Subcutaneous abdominal adipose tissue (tissue), 5 donors: ENCODE measurements at regions not wholly inside any gene's neighbourhood (a gene's known extent, or its start where the extent isn't known, plus 50 kb on each side); places are given as distances from the start of the nearest gene placed in this dataset.

Experiments
- H3K27ac ChIP-seq: one replicate; pipeline ENCODE4 v1.7.0; 2013; ENCODE audit warnings: low read depth, mild to moderate bottlenecking, inconsistent platforms, low read length, moderate library complexity
- H3K27me3 ChIP-seq, 5 donors: one replicate each; pipeline ENCODE4 v1.7.0; 2013; ENCODE audit warnings: low read length in 5 of 5, inconsistent platforms in 1 of 5; ENCODE audit not compliant: control insufficient read depth in 5 of 5, insufficient read depth in 4 of 5
- H3K36me3 ChIP-seq, 5 donors: one replicate each; pipeline ENCODE4 v1.7.0; 2013; ENCODE audit warnings: low read length in 5 of 5; ENCODE audit not compliant: control insufficient read depth in 5 of 5, insufficient read depth in 5 of 5
- H3K4me1 ChIP-seq, 5 donors: one replicate each; pipeline ENCODE4 v1.7.0; 2013; ENCODE audit warnings: low read length in 5 of 5, mild to moderate bottlenecking in 3 of 5, moderate library complexity in 1 of 5; ENCODE audit not compliant: control insufficient read depth in 5 of 5, insufficient read depth in 5 of 5
- H3K4me3 ChIP-seq, 5 donors: one replicate each; pipeline ENCODE4 v1.7.0; 2013; ENCODE audit warnings: low read length in 5 of 5, low read depth in 1 of 5
- H3K9ac ChIP-seq, 5 donors: one replicate each; pipeline ENCODE4 v1.7.0; 2013; ENCODE audit warnings: low read length in 5 of 5, mild to moderate bottlenecking in 4 of 5, moderate library complexity in 3 of 5
- H3K9me3 ChIP-seq, 5 donors: one replicate each; pipeline ENCODE4 v1.7.0; 2013; ENCODE audit warnings: low read length in 5 of 5; ENCODE audit not compliant: control insufficient read depth in 5 of 5
- donor health status: healthy.
- donor health status: healthy.
- donor health status: healthy.
- donor health status: healthy.
- donor health status: healthy.

DNA sequence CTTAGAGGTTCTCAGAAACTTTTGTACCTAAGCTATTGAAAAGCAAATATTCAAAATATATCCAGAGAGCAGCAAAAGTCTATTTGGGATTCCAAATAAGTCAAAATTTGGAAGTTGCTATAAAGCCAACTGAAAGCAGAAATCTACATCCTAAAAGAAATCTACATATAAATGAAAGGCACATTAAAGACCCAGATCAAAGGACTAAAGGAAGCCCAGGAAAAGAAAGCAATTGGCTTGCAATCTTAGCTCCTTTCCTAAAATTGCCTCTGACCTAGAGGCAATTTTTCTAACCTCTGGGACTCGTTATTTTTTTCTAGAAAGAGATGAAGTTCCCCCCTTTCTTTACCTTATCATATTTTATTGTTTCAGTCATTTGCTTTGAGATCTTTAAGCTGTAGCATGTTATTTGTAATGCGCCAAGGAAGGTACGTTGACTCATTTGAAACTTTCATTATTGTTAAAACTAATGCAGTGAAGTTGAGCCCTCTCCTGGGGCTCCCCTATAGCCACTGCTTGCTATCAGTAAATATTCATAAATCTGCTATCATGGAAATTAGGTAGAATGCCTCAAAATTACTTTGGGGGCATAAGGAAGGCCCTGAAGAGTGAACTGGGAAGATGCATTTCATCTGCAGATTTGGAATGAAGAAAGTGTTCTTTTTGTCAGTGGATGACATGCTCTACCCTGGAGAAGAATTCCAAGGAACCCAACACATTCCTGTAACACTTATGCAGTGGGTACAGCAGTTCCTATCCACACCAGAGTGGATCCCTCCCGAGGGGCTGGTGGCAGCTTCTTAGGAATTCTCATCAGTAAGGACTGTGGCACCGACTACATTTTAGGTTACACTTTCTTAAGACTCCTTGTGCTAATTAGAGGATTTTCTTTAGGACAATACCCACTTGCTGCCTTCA is 177.8 kb upstream of the IGFBP7 start:
- Histone ChIP-seq H3K9ac (no peak overlapping the region), H3K27ac (no peak overlapping the region), H3K4me3 (no peak overlapping the region), H3K27me3 (no peaks in the 10 kb centered on the region), H3K4me1 (no peaks in the 10 kb centered on the region), H3K9me3 (no peaks in the 10 kb centered on the region), H3K36me3 (no peaks in the 10 kb centered on the region)

DNA sequence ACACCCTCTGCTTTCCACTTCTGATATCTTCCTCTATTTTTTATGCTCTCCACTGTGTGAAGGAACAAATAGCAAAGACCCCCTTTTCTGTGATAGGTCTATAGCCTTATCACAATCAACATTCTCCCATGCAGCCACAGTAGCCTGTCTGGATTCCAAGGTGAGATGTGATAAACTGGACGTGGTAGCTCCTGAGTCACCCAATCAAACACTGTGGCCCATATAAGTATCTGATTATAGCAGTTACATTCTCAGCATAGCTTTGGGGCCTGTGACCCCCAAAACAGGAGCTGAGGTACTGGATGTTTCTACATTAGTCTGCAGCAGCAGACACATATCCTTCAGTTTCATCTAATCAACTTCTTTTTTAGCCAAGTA is 172.7 kb upstream of the IGFBP7 start:
- Histone ChIP-seq H3K27me3 (peaks cover 0 to 2% (median 0%) of the 10 kb centered on the region in 5 donors), H3K4me3 (no peak overlapping the region), H3K4me1 (no peaks in the 10 kb centered on the region), H3K27ac (no peak overlapping the region), H3K9me3 (no peaks in the 10 kb centered on the region), H3K9ac (no peak overlapping the region), H3K36me3 (no peaks in the 10 kb centered on the region)

DNA sequence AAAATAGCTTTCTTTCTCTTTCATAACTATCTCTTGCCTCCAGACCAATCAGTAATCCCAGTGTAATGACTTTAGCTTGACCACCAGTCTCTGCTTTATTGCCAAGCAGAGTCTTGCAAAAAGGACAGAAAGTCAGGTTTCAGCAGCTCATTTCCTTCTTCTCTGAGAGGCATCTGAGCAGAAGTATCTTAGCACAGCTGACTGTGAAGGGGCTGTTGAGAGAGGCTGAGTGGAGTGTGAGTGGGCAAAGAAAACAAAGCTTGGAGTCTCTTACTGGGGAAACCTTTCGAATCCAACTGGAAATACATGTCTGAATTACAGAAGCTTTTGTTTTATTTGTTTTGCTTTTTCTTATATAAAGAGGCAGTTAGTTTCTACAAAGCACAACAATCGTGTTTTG is 170.3 kb upstream of the IGFBP7 start:
- Histone ChIP-seq H3K36me3 (no peaks in the 10 kb centered on the region), H3K9me3 (no peaks in the 10 kb centered on the region), H3K27me3 (peaks cover 0 to 2% (median 0%) of the 10 kb centered on the region in 5 donors), H3K9ac (no peak overlapping the region), H3K4me1 (no peaks in the 10 kb centered on the region), H3K4me3 (no peak overlapping the region), H3K27ac (no peak overlapping the region)

DNA sequence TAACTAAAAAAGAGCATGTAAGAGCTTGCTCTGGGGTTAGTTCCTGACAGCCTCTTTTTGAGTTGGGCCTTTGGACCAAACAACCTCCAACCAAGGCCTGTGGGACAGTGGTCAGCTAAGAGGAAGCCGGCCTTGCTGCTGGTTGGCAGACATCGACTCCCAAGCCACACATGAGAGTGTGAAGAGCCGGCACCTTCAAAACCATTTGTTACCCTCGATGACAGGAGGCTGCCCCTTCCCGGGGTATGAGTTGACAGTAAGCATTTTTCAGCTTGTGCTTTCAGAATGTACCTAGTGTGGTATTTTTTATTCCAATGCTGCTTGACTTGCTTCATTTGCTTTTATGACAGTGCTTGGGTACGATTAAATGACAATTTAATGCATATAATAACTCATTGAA is 168.6 kb upstream of the IGFBP7 start:
- peaks cover 0 to 2% (median 0%) of the 10 kb centered on the region in 5 donors for H3K27me3 ChIP-seq
- H3K36me3 ChIP-seq = no peaks in the 10 kb centered on the region
- no peaks in the 10 kb centered on the region for H3K4me1 ChIP-seq
- no peak overlapping the region for H3K9ac ChIP-seq
- no peaks in the 10 kb centered on the region for H3K9me3 ChIP-seq
- no peak overlapping the region for H3K4me3 ChIP-seq
- no peak overlapping the region for H3K27ac ChIP-seq

DNA sequence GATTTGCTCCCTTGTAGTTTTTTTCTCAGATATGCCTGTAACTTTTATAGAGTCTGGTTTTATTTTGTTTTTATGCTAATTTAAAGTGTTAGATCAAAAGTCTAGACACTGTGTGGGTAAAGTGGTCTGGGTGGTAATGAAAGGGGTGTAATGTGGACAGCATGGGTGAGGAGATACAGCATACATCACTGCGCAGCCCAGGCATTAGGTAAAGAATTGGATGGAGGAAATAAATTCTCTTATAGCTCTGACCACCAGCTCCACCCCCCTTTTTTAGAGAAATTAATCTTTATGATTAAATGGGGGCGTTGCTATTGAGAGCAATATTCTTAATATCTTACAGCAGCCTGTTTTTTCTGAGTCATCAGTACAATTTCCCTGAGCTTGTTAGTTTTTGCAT is 163.9 kb upstream of the IGFBP7 start:
- Histone ChIP-seq H3K4me1 (peaks cover 0 to 7% (median 0%) of the 10 kb centered on the region in 5 donors), H3K27ac (no peak overlapping the region), H3K9me3 (no peaks in the 10 kb centered on the region), H3K9ac (no peak overlapping the region), H3K27me3 (no peaks in the 10 kb centered on the region), H3K36me3 (no peaks in the 10 kb centered on the region), H3K4me3 (no peak overlapping the region)

DNA sequence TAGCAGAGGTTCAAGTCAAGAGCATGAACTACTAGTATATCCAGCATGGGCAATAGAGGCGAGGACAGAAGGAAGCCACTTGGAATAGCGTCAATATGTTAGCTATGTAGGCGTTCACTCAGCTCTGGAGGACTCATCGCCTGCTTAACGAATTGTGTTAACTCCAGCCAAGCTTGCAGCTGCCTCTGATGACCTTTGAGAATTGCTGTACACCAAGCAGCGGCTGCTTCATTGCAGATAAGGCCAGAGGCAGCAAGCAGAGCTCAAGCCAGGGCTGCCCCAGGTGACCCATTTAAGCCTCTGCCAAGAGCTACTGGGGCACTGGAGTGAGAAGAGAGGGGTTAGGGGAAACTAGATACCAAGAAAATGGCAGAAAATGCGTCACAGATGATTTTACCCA is 160.2 kb upstream of the IGFBP7 start:
- H3K36me3 ChIP-seq = no peaks in the 10 kb centered on the region
- H3K4me3 ChIP-seq = no peak overlapping the region
- peaks cover 0 to 7% (median 0%) of the 10 kb centered on the region in 5 donors for H3K4me1 ChIP-seq
- H3K27me3 ChIP-seq = no peaks in the 10 kb centered on the region
- no peaks in the 10 kb centered on the region for H3K9me3 ChIP-seq
- no peak overlapping the region for H3K27ac ChIP-seq
- H3K9ac ChIP-seq = no peak overlapping the region

DNA sequence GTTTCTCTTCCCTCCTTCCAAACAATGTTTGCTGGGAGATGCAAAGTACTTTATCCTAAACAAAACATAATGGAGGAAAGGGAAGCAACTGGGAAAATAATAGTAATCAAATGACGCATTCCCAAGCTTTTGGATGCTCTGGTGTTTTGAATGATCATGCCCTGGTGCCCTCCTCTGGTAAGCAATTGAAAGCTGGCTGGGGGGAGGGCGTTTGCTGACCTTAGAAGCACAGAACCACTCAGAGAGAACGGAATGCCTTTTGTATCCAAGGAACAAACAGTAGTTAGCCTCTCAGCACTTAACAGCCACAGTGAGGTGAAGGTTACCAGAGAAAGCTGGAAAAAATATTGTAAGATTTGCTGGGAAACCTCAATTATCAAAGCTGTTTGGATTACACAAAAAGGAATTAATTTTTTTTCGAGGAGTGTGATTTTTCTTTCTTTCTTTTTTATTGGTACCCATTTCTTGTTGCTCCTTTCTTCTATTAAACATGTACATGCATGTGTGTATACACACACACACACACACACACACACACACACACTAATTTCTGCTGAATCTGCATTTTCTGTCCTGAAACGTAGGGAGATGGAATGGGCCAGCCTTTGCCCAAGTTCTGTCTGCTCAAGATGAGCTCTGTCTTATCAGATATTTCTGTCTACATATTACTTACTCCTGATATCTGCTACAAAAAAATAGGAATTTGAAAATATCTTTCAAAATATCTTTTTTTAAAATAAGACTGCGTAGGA is 155.8 kb upstream of the IGFBP7 start:
- Histone ChIP-seq H3K4me1 (peaks cover 0 to 7% (median 0%) of the 10 kb centered on the region in 5 donors), H3K27me3 (no peaks in the 10 kb centered on the region), H3K36me3 (no peaks in the 10 kb centered on the region), H3K9ac (no peak overlapping the region), H3K4me3 (no peak overlapping the region), H3K27ac (no peak overlapping the region), H3K9me3 (peaks cover 0 to 7% (median 3%) of the 10 kb centered on the region in 5 donors)

DNA sequence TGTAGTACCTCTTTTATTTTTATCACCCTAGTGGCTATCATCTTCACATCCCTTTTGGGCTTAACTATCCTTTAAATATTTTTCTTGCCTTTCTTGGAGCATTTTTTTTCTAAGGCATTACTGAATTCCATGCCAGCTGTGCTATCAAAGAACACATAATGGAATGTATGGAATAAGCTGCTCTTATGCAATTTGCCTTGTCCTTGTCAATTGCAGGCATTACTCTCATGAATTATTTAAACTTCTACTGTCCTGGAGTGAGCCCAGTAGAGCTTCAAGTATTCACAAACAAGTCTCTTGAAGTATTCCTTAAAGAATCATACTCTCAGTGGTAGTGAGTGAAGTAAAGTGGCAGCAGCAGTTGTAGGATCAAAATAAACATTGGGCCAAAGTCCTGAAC is 144.6 kb upstream of the IGFBP7 start:
- Histone ChIP-seq H3K4me1 (no peaks in the 10 kb centered on the region), H3K4me3 (no peak overlapping the region), H3K27me3 (no peaks in the 10 kb centered on the region)

DNA sequence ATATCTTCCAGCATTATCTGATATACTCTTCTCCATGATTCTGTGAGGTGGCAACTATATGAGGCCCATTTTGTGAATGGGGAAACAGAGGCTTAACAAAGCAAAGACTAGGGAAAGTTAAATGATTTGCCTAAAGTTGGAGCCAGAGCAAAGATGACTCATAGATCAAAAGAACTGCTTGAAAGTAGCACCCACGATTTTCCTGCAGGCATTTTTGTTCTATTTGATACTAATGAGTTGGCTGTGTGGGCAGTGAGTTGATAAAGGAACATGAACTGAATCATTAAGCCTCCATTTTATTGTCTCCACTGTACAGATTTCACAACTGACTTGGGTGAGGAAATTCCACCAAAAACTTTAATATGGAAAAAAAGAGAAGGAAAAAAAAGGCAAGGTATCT is 138.9 kb upstream of the IGFBP7 start:
- no peaks in the 10 kb centered on the region for H3K4me1 ChIP-seq
- no peak overlapping the region for H3K4me3 ChIP-seq
- H3K27ac ChIP-seq = no peak overlapping the region

More for the DNA sequence above, 144.6 kb upstream of the IGFBP7 start:
- H3K27ac ChIP-seq = no peak overlapping the region
- H3K36me3 ChIP-seq = no peaks in the 10 kb centered on the region
- H3K9ac ChIP-seq = no peak overlapping the region
- peaks cover 0 to 4% (median 0%) of the 10 kb centered on the region in 5 donors for H3K9me3 ChIP-seq

DNA sequence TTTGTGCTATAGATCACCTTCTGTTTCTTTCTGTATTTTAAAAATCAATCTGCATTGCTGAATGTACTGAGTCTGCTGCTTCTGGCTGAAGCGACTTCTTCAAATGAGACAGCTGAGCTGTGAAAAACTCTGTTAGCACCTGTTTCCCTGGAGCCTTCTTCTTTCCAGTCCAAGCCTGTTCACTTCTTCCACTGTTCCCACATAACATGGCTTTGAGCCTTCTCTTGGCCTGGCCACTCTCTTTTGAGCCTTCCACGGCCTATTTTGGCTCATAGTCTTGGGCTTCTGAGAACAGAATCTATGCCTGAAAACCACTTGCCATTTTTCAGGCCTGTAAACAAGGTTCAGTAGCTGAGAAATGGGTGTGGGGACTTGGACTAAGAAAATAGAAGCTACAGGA is 132.9 kb upstream of the IGFBP7 start:
- Histone ChIP-seq H3K36me3 (no peaks in the 10 kb centered on the region), H3K4me1 (no peaks in the 10 kb centered on the region), H3K9me3 (peaks cover 0 to 2% (median 0%) of the 10 kb centered on the region in 5 donors), H3K27ac (no peak overlapping the region), H3K4me3 (no peak overlapping the region), H3K27me3 (no peaks in the 10 kb centered on the region), H3K9ac (no peak overlapping the region)

More for the DNA sequence above, 138.9 kb upstream of the IGFBP7 start:
- no peaks in the 10 kb centered on the region for H3K36me3 ChIP-seq
- no peak overlapping the region for H3K9ac ChIP-seq
- H3K9me3 ChIP-seq = peaks cover 0 to 2% (median 0%) of the 10 kb centered on the region in 5 donors
- H3K27me3 ChIP-seq = no peaks in the 10 kb centered on the region
